ENCODE measurements at regions not wholly inside any gene's neighbourhood (a gene's known extent, or its start where the extent isn't known, plus 50 kb on each side); places are given as distances from the start of the nearest gene placed in this dataset.

GRCh38 chr6:130306377-130306776 lies 59.4 kb upstream of the TMEM200A start:
- TF ChIP-seq CTCF (IDR thresholded peaks at IDR 0.05) = no peak
- no peak for TF ChIP-seq FOXP1 (CRISPR knock-in tag; IDR thresholded peaks at IDR 0.05; ENCODE audit: borderline replicate concordance)
- no peak for TF ChIP-seq NR1H2 (CRISPR knock-in tag; IDR thresholded peaks at IDR 0.05)
- TF ChIP-seq NFYB (CRISPR knock-in tag; conservative IDR thresholded peaks at IDR 0.05; ENCODE audit: low read depth) = no peak
- TF ChIP-seq JUN (CRISPR knock-in tag; IDR thresholded peaks at IDR 0.05) = no peak
- TF ChIP-seq EMX1 (CRISPR knock-in tag; IDR thresholded peaks at IDR 0.05) = no peak
- TF ChIP-seq NFATC4 (CRISPR knock-in tag; IDR thresholded peaks at IDR 0.05) = no peak
- no peak for TF ChIP-seq KAT7 (CRISPR knock-in tag; IDR thresholded peaks at IDR 0.05; ENCODE audit: borderline replicate concordance)
- TF ChIP-seq USF1 (CRISPR knock-in tag; IDR thresholded peaks at IDR 0.05) = no peak
- TF ChIP-seq NFE2L1 (CRISPR knock-in tag; IDR thresholded peaks at IDR 0.05) = no peak

All from WTC11 (cell line).